IgD-negative memory B cell (primary cell): ENCODE measurements at regions not wholly inside any gene's neighbourhood (a gene's known extent, or its start where the extent isn't known, plus 50 kb on each side); places are given as distances from the start of the nearest gene placed in this dataset.

Experiments
- H3K27ac Mint-ChIP-seq, 3 donors: one replicate each; pipeline ENCODE4 v1.8.0; 2020 to 2022; ENCODE audit warnings: mild to moderate bottlenecking in 3 of 3, mixed read lengths in 3 of 3, moderate library complexity in 1 of 3
- H3K27me3 Mint-ChIP-seq: one replicate; pipeline ENCODE4 v1.8.0; 2021; ENCODE audit warnings: mixed read lengths
- H3K36me3 Mint-ChIP-seq: one replicate; pipeline ENCODE4 v1.8.0; 2020; ENCODE audit warnings: mild to moderate bottlenecking, mixed read lengths
- H3K4me1 Mint-ChIP-seq, 3 donors: one replicate each; pipeline ENCODE4 v1.8.0; 2020 to 2022; ENCODE audit warnings: mixed read lengths in 3 of 3, mild to moderate bottlenecking in 1 of 3
- H3K4me3 Mint-ChIP-seq, 4 donors: one replicate each; pipeline ENCODE4 v1.8.0; 2020 to 2022; ENCODE audit warnings: mild to moderate bottlenecking in 4 of 4, mixed read lengths in 4 of 4, moderate library complexity in 3 of 4
- H3K9me3 Mint-ChIP-seq, 3 donors: one replicate each; pipeline ENCODE4 v1.8.0; 2020 to 2021; ENCODE audit warnings: mixed read lengths in 3 of 3, mild to moderate bottlenecking in 1 of 3

GRCh38 chr5:39475881-39476842 is 51.4 kb upstream of the DAB2 start:
- Mint-ChIP-seq H3K4me3 (no peak overlapping the region), H3K36me3 (peaks cover 3% of the 10 kb centered on the region), H3K27ac (peak overlapping the region in 1 of 3 donors; percentile 47), H3K27me3 (peaks cover 2% of the 10 kb centered on the region), H3K9me3 (no peaks in the 10 kb centered on the region), H3K4me1 (no peaks in the 10 kb centered on the region)

- peaks cover 3% of the 10 kb centered on the region for H3K36me3 Mint-ChIP-seq
- H3K9me3 Mint-ChIP-seq = no peaks in the 10 kb centered on the region
- no peak overlapping the region for H3K27ac Mint-ChIP-seq
- H3K4me3 Mint-ChIP-seq = no peak overlapping the region
- H3K4me1 Mint-ChIP-seq = no peaks in the 10 kb centered on the region
- H3K27me3 Mint-ChIP-seq = peaks cover 2% of the 10 kb centered on the region
Measured at GRCh38 chr5:39475159-39475571, 50.4 kb upstream of the DAB2 start.
